ENCODE measurements at regions not wholly inside any gene's neighbourhood (a gene's known extent, or its start where the extent isn't known, plus 50 kb on each side); places are given as distances from the start of the nearest gene placed in this dataset.

DNA sequence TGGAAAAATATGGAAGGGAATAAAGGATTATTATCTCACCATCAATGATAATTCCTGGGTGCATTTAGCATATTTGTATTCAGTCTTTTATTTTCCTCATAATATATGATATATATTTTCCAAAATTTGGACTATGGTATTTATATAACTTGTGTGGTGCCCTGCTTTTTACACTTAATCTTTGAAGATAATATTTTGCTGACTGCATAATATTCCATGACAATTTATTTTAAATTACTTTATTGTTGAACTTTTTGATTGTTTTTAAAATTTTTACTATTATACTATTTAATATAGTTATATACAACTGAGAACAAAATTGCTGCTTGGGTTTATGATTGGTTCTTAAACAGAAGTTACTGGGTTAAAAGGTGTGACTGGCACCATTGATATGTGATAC is 212.3 kb downstream of the TTC6 start:
- H3K36me3 ChIP-seq, result no peaks in the 10 kb centered on the region
- no peak overlapping the region for H3K4me3 ChIP-seq (replicated peaks in 1 of 3)
- H3K9me3 ChIP-seq, result no peaks in the 10 kb centered on the region
- no peaks in the 10 kb centered on the region for H3K27me3 ChIP-seq
- TF ChIP-seq POLR2A (IDR thresholded peaks at IDR 0.05), result no peak
- TF ChIP-seq, protein P1, sequence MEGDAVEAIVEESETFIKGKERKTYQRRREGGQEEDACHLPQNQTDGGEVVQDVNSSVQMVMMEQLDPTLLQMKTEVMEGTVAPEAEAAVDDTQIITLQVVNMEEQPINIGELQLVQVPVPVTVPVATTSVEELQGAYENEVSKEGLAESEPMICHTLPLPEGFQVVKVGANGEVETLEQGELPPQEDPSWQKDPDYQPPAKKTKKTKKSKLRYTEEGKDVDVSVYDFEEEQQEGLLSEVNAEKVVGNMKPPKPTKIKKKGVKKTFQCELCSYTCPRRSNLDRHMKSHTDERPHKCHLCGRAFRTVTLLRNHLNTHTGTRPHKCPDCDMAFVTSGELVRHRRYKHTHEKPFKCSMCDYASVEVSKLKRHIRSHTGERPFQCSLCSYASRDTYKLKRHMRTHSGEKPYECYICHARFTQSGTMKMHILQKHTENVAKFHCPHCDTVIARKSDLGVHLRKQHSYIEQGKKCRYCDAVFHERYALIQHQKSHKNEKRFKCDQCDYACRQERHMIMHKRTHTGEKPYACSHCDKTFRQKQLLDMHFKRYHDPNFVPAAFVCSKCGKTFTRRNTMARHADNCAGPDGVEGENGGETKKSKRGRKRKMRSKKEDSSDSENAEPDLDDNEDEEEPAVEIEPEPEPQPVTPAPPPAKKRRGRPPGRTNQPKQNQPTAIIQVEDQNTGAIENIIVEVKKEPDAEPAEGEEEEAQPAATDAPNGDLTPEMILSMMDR (IDR thresholded peaks at IDR 0.05), result no peak
- no peak overlapping the region for H3K27ac ChIP-seq
- DNase-seq, result no peak
- intact Hi-C loops (cut with DNase I), result no loop called here
- no peaks in the 10 kb centered on the region for H3K4me1 ChIP-seq

DNA sequence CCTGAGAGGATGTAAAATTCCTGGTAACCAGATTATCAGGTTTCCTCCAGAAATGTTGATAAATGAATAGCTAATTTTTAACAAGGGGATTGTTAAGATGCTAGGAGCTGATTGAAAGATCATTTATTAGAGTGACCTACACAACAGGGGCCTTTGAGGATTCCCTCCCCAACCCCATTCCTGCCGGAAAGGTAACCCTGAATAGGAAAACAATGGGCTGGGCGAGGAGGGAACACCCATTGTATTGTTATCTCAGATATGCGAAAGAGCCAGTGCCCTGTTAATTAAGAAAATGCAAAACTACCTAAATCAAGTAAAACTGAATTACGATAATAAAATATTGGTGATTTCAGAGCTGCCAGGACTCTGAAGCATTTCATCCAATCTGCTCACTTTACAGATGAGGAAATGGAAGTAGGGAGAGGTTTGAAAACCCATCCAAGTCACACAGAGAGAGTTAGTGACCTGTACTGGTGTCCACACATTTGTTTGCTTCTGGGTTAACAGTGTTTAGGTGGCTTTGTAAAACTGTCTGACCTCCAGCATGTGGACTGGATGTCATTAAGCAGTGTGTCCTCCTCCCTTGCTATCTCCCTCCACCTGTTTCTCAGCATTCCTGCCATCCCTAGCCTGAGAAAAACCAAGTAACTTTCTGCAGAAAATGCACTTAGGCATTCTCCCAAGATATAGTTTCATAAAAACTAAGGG is 214.8 kb downstream of the TTC6 start:
- H3K27me3 ChIP-seq, result no peaks in the 10 kb centered on the region
- 73 to 79% methylated on average over 4 of the region's 4 CpGs for WGBS, 2 donors
- intact Hi-C loops (cut with DNase I), result no loop called here
- no peaks in the 10 kb centered on the region for H3K4me1 ChIP-seq
- no peaks in the 10 kb centered on the region for H3K36me3 ChIP-seq
- H3K27ac ChIP-seq, result no peak overlapping the region
- no peak for DNase-seq
- H3K4me3 ChIP-seq (replicated peaks in 1 of 3), result no peak overlapping the region
- H3K9me3 ChIP-seq, result no peaks in the 10 kb centered on the region
- TF ChIP-seq, protein P1 (IDR thresholded peaks at IDR 0.05), result no peak
- TF ChIP-seq POLR2A (IDR thresholded peaks at IDR 0.05), result no peak

DNA sequence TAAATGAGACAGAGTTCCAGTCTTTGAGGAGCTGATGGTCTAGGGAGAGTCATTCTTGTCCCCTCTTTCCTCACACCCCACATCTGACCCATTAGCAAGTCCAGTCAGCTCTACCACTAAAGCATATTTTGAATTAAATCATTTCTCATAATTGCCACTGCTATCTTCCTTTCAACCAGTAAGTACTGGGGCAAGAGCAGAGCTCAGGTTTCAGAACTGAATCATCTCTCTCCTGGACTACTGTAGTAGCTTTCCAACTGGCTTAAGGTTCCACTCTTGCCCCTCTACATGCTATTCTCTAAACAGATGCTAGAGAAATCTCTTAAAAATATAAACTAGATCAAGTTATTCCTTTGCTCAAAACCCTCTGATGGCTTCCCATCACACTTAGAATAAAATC is 218.3 kb downstream of the TTC6 start:
- DNase-seq, result no peak
- H3K27me3 ChIP-seq, result no peaks in the 10 kb centered on the region
- H3K4me3 ChIP-seq (replicated peaks in 1 of 3), result no peak overlapping the region
- H3K4me1 ChIP-seq, result no peaks in the 10 kb centered on the region
- no peaks in the 10 kb centered on the region for H3K9me3 ChIP-seq
- intact Hi-C loops (cut with DNase I), result no loop called here
- TF ChIP-seq, protein P1 (IDR thresholded peaks at IDR 0.05), result no peak
- no peak for TF ChIP-seq POLR2A (IDR thresholded peaks at IDR 0.05)
- no peaks in the 10 kb centered on the region for H3K36me3 ChIP-seq
- H3K27ac ChIP-seq, result no peak overlapping the region

DNA sequence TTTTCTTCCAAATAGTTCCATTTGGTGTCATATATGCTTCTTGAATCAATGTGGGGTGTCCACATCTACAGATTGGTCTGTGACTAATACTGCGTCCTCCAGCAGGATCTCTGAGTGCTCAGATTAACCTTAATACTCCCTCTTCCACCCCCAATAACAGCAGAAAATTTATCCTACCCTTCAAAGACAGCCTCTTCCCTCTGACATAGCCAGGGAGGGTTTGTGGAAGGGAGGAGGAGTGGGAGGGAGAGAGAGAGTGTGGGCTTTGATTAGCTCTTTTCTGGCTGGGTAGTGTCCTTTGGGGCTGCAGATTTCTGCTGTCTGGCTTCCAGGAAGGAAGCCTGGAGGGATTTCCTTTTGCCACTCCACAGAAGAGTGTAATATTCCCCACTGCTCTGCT is 220.7 kb downstream of the TTC6 start:
- Histone ChIP-seq H3K4me1 (no peaks in the 10 kb centered on the region), H3K4me3 (replicated peaks in 1 of 3) (no peak overlapping the region), H3K27ac (no peak overlapping the region), H3K27me3 (no peaks in the 10 kb centered on the region), H3K36me3 (no peaks in the 10 kb centered on the region), H3K9me3 (no peaks in the 10 kb centered on the region)
- intact Hi-C loops (cut with DNase I), result no loop called here
- TF ChIP-seq, protein P1 (IDR thresholded peaks at IDR 0.05), result no peak
- no peak for TF ChIP-seq POLR2A (IDR thresholded peaks at IDR 0.05)
- 76 to 79% methylated on average over 1 of the region's 1 CpG for WGBS, 2 donors
- no peak for DNase-seq

DNA sequence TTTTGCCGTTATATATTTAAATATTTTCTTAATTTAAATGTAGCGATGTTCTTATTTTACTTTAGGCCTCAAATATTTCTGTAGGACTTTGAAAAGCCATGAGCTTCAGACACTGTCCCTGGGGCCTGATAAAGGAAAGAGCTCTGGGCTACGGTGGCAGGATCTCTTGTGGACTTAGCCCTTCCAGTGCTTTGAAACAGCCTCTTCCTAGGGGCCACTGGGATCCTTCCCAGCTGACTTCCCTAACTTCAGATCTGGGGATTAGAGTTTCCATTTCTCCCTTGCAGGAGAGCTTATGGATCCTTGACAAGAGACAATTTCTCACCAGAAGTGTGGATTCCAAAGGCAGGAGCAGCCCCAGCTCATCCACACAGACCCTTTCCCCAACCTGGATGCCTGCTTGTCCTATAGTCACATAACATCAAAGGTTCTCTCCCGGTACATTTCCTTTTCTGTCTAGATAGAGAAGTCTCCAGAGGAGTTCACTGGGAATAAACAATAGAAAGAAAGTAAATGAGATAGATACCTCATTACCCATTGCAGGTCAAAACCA is 221.4 kb downstream of the TTC6 start:
- Histone ChIP-seq H3K4me1 (no peaks in the 10 kb centered on the region), H3K4me3 (replicated peaks in 1 of 3) (no peak overlapping the region), H3K9me3 (no peaks in the 10 kb centered on the region), H3K27ac (no peak overlapping the region), H3K27me3 (no peaks in the 10 kb centered on the region), H3K36me3 (no peaks in the 10 kb centered on the region)
- TF ChIP-seq POLR2A (IDR thresholded peaks at IDR 0.05), result no peak
- intact Hi-C loops (cut with DNase I), result no loop called here
- no peak for DNase-seq
- 62 to 76% methylated on average over 4 of the region's 4 CpGs for WGBS, 2 donors
